DND-41 (cell line): ENCODE measurements at regions not wholly inside any gene's neighbourhood (a gene's known extent, or its start where the extent isn't known, plus 50 kb on each side); places are given as distances from the start of the nearest gene placed in this dataset.

Experiments
- ATAC-seq: fragments of 200-7000 bp; cut with Tn5 transposase; 3 replicates; pipeline ENCODE4 v1.9.1; 2021; ENCODE audit warnings: low read depth; ENCODE audit not compliant: insufficient read depth
- DNase-seq: peaks from one replicate; pipeline ENCODE4 v3.0.0-alpha.2; 2020
- H2AFZ ChIP-seq: 2 replicates; pipeline ENCODE4 v1.6.0; 2012; ENCODE audit warnings: low read depth, low read length
- H3K27ac ChIP-seq: 2 replicates; pipeline ENCODE4 v1.5.1; 2012; ENCODE audit warnings: low read length, inconsistent platforms
- H3K27me3 ChIP-seq: fragments of 200-600 bp; sonication (generic); 2 replicates; pipeline ENCODE4 v1.6.0; 2012; ENCODE audit warnings: low read length, mild to moderate bottlenecking, inconsistent platforms; ENCODE audit not compliant: insufficient read depth, poor library complexity
- H3K36me3 ChIP-seq: 2 replicates; pipeline ENCODE4 v1.5.1; 2012; ENCODE audit warnings: low read length, inconsistent platforms; ENCODE audit not compliant: insufficient read depth
- H3K4me1 ChIP-seq: 2 replicates; pipeline ENCODE4 v1.5.1; 2012; ENCODE audit warnings: mild to moderate bottlenecking, low read length; ENCODE audit not compliant: insufficient read depth
- H3K4me2 ChIP-seq: 2 replicates; pipeline ENCODE4 v1.6.0; 2012; ENCODE audit warnings: mild to moderate bottlenecking, moderate library complexity, low read length, inconsistent platforms; ENCODE audit not compliant: insufficient read depth
- H3K4me3 ChIP-seq, 2 experiments: fragments of 200-600 bp in 1 of 2; shearing (Covaris generic) in 1 of 2; 2 replicates each; pipeline ENCODE4 v1.5.1; 2012 to 2016; ENCODE audit warnings: inconsistent platforms in 2 of 2, low read length in 2 of 2, mild to moderate bottlenecking in 2 of 2, low read depth in 1 of 2, moderate library complexity in 1 of 2
- H3K79me2 ChIP-seq: 2 replicates; pipeline ENCODE4 v1.6.0; 2012; ENCODE audit warnings: low read length, inconsistent platforms; ENCODE audit not compliant: insufficient read depth
- H3K9ac ChIP-seq: 2 replicates; pipeline ENCODE4 v1.6.0; 2012; ENCODE audit warnings: low read depth, mild to moderate bottlenecking, inconsistent platforms, low read length, moderate library complexity
- H3K9me3 ChIP-seq: 2 replicates; pipeline ENCODE4 v1.5.1; 2012; ENCODE audit warnings: low read length, moderate library complexity, mild to moderate bottlenecking, inconsistent platforms; ENCODE audit not compliant: insufficient read depth, severe bottlenecking
- H4K20me1 ChIP-seq: 2 replicates; pipeline ENCODE4 v1.6.0; 2012; ENCODE audit warnings: low read length; ENCODE audit not compliant: insufficient read depth
- CTCF ChIP-seq: IDR thresholded peaks from 2 replicates; pipeline ENCODE4 v1.5.1; 2012; ENCODE audit warnings: borderline replicate concordance, low read length, moderate library complexity, mild to moderate bottlenecking; ENCODE audit not compliant: poor library complexity, severe bottlenecking; ENCODE audit errors: extremely low read depth
- EZH2 ChIP-seq: IDR thresholded peaks from 3 replicates; pipeline ENCODE4 v1.6.1; 2012; ENCODE audit warnings: borderline replicate concordance, low read depth, mild to moderate bottlenecking, moderate library complexity, low read length, inconsistent platforms; ENCODE audit not compliant: severe bottlenecking

GRCh38 chr17:77864234-77865111 is 94.0 kb upstream of the TNRC6C start:
- H3K4me2 ChIP-seq, result no peak overlapping the region
- H3K9ac ChIP-seq, result no peak overlapping the region
- H3K79me2 ChIP-seq, result no peaks in the 10 kb centered on the region

GRCh38 chr17:77865112-77865611 is 93.3 kb upstream of the TNRC6C start:
- Histone ChIP-seq H3K79me2 (no peaks in the 10 kb centered on the region), H3K9me3 (no peaks in the 10 kb centered on the region), H3K9ac (no peak overlapping the region), H3K36me3 (no peaks in the 10 kb centered on the region), H3K27me3 (no peaks in the 10 kb centered on the region), H3K4me1 (no peaks in the 10 kb centered on the region), H4K20me1 (no peaks in the 10 kb centered on the region), H3K27ac (no peak overlapping the region), H3K4me2 (no peak overlapping the region), H2AFZ (no peak overlapping the region), H3K4me3 (no peak overlapping the region)
- DNase-seq (no peak), ATAC-seq (no peak)
- TF ChIP-seq CTCF (no peak), EZH2 (no peak)

More at GRCh38 chr17:77864234-77865111, 94.0 kb upstream of the TNRC6C start:
- Histone ChIP-seq H3K36me3 (no peaks in the 10 kb centered on the region), H3K27me3 (no peaks in the 10 kb centered on the region), H3K27ac (no peak overlapping the region), H3K9me3 (no peaks in the 10 kb centered on the region), H4K20me1 (no peaks in the 10 kb centered on the region), H2AFZ (no peak overlapping the region), H3K4me1 (no peaks in the 10 kb centered on the region), H3K4me3 (no peak overlapping the region)
- DNase-seq (no peak), ATAC-seq (no peak)
- TF ChIP-seq CTCF (no peak), EZH2 (no peak)

- H3K9ac ChIP-seq, result no peak overlapping the region
- H3K9me3 ChIP-seq, result no peaks in the 10 kb centered on the region
- ATAC-seq (no peak), DNase-seq (no peak)
- H2AFZ ChIP-seq, result no peak overlapping the region
- H4K20me1 ChIP-seq, result no peaks in the 10 kb centered on the region
- no peaks in the 10 kb centered on the region for H3K36me3 ChIP-seq
- H3K79me2 ChIP-seq, result no peaks in the 10 kb centered on the region
- H3K27me3 ChIP-seq, result no peaks in the 10 kb centered on the region
- H3K27ac ChIP-seq, result no peak overlapping the region
- no peak overlapping the region for H3K4me3 ChIP-seq
- no peak overlapping the region for H3K4me2 ChIP-seq
- no peak for TF ChIP-seq CTCF
- no peak for TF ChIP-seq EZH2
- no peaks in the 10 kb centered on the region for H3K4me1 ChIP-seq
Measured at GRCh38 chr17:77865716-77866115, 92.8 kb upstream of the TNRC6C start.
